ENCODE measurements at regions not wholly inside any gene's neighbourhood (a gene's known extent, or its start where the extent isn't known, plus 50 kb on each side); places are given as distances from the start of the nearest gene placed in this dataset.

- H4K20me1 ChIP-seq (ENCODE audit: insufficient read depth, poor library complexity, severe bottlenecking) = no peaks in the 10 kb centered on the region
- 85% methylated on average over 2 of the region's 2 CpGs for WGBS (ENCODE audit: low lambda C conversion rate, missing lambda C conversion rate)
- no peak overlapping the region for H3K4me2 ChIP-seq
- no peak for DNase-seq (ENCODE audit: low spot score)
- TF ChIP-seq EZH2phosphoT487 (IDR thresholded peaks at IDR 0.05; ENCODE audit: low read depth, severe bottlenecking, unreplicated experiment) = no peak
- no peak for TF ChIP-seq EZH2 (IDR thresholded peaks at IDR 0.05; ENCODE audit: borderline replicate concordance)
- TF ChIP-seq, protein P1, sequence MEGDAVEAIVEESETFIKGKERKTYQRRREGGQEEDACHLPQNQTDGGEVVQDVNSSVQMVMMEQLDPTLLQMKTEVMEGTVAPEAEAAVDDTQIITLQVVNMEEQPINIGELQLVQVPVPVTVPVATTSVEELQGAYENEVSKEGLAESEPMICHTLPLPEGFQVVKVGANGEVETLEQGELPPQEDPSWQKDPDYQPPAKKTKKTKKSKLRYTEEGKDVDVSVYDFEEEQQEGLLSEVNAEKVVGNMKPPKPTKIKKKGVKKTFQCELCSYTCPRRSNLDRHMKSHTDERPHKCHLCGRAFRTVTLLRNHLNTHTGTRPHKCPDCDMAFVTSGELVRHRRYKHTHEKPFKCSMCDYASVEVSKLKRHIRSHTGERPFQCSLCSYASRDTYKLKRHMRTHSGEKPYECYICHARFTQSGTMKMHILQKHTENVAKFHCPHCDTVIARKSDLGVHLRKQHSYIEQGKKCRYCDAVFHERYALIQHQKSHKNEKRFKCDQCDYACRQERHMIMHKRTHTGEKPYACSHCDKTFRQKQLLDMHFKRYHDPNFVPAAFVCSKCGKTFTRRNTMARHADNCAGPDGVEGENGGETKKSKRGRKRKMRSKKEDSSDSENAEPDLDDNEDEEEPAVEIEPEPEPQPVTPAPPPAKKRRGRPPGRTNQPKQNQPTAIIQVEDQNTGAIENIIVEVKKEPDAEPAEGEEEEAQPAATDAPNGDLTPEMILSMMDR (IDR thresholded peaks at IDR 0.05; ENCODE audit: poor library complexity) = no peak
- H3K4me3 ChIP-seq = no peak overlapping the region
- no peak overlapping the region for H2AFZ ChIP-seq
- no peaks in the 10 kb centered on the region for H3K27me3 ChIP-seq
- no peaks in the 10 kb centered on the region for H3K36me3 ChIP-seq (replicated peaks; ENCODE audit: insufficient read depth, low read depth)
- no peak overlapping the region for H3K27ac ChIP-seq
- H3K79me2 ChIP-seq = no peaks in the 10 kb centered on the region
- H3K9me3 ChIP-seq (ENCODE audit: low read depth) = no peaks in the 10 kb centered on the region
- no peaks in the 10 kb centered on the region for H3K9me2 ChIP-seq (replicated peaks; ENCODE audit: insufficient read depth)
- H3K4me1 ChIP-seq (ENCODE audit: insufficient read depth) = no peaks in the 10 kb centered on the region
Observed at GRCh38 chr11:15716550-15716949, 601.8 kb downstream of the INSC start.

GRCh38 chr11:15720460-15720859, 605.7 kb downstream of the INSC start:
- H3K79me2 ChIP-seq = no peaks in the 10 kb centered on the region
- no peaks in the 10 kb centered on the region for H3K4me1 ChIP-seq (ENCODE audit: insufficient read depth)
- DNase-seq (ENCODE audit: low spot score) = no peak
- H3K27ac ChIP-seq = no peak overlapping the region
- no peak overlapping the region for H2AFZ ChIP-seq
- no peak overlapping the region for H3K4me3 ChIP-seq
- no peaks in the 10 kb centered on the region for H3K27me3 ChIP-seq
- no peak for TF ChIP-seq EZH2phosphoT487 (IDR thresholded peaks at IDR 0.05; ENCODE audit: low read depth, severe bottlenecking, unreplicated experiment)
- TF ChIP-seq, protein P1 (IDR thresholded peaks at IDR 0.05; ENCODE audit: poor library complexity) = no peak
- no peak for TF ChIP-seq EZH2 (IDR thresholded peaks at IDR 0.05; ENCODE audit: borderline replicate concordance)
- 58% methylated on average over 5 of the region's 5 CpGs for WGBS (ENCODE audit: low lambda C conversion rate, missing lambda C conversion rate)
- no peak overlapping the region for H3K4me2 ChIP-seq
- H3K9me2 ChIP-seq (replicated peaks; ENCODE audit: insufficient read depth) = no peaks in the 10 kb centered on the region
- no peaks in the 10 kb centered on the region for H4K20me1 ChIP-seq (ENCODE audit: insufficient read depth, poor library complexity, severe bottlenecking)
- H3K9me3 ChIP-seq (ENCODE audit: low read depth) = no peaks in the 10 kb centered on the region
- H3K36me3 ChIP-seq (replicated peaks; ENCODE audit: insufficient read depth, low read depth) = no peaks in the 10 kb centered on the region

DNA sequence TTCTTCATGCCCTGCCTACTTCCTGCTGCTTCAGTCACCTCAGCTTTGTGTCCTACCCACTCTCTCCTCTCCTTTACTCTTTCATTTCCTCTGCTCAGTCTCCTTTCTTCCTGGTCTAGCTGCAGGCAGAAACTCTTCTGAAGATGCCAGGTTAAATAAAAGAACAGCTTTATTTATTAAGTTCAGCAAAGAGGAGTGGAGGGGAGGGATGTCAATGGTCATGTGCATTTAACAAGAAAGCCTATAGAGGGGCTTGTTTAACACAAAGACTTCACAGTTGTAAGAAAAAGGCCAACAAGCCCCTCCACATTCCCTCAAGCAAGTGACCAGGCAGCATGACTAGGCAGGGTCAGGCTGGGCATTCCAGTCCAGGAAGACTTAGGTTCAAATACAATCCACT, 609.2 kb downstream of the INSC start:
- DNase-seq (ENCODE audit: low spot score) = no peak
- Histone ChIP-seq H2AFZ (no peak overlapping the region), H3K27ac (no peak overlapping the region), H3K36me3 (replicated peaks; ENCODE audit: insufficient read depth, low read depth) (no peaks in the 10 kb centered on the region), H3K9me3 (ENCODE audit: low read depth) (no peaks in the 10 kb centered on the region), H3K4me1 (ENCODE audit: insufficient read depth) (peaks cover 3% of the 10 kb centered on the region), H3K79me2 (no peaks in the 10 kb centered on the region), H4K20me1 (ENCODE audit: insufficient read depth, poor library complexity, severe bottlenecking) (no peaks in the 10 kb centered on the region), H3K4me3 (no peak overlapping the region), H3K27me3 (no peaks in the 10 kb centered on the region), H3K4me2 (no peak overlapping the region), H3K9me2 (replicated peaks; ENCODE audit: insufficient read depth) (no peaks in the 10 kb centered on the region)
- TF ChIP-seq EZH2 (IDR thresholded peaks at IDR 0.05; ENCODE audit: borderline replicate concordance) (no peak), EZH2phosphoT487 (IDR thresholded peaks at IDR 0.05; ENCODE audit: low read depth, severe bottlenecking, unreplicated experiment) (no peak)
- TF ChIP-seq, protein P1 (IDR thresholded peaks at IDR 0.05; ENCODE audit: poor library complexity) = no peak

DNA sequence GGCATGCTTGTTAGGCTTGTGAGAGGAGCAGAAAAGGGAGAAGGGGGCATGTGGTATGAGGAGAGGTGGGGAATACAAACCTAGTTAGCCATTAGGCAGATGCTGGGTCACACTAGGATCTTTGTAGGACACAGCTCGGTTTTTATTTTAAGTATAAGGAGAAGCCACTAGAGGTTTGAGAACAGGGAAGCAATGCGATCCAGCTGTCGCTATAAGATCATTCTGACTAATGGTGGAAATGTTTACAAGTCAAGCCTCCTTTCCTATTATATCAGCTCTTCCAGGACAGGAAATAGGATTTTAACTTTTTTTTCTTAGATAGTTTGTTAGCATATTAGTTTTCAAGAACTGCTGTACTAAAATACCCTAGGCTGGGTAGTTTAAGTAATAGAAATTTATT, 609.9 kb downstream of the INSC start:
- DNase-seq (ENCODE audit: low spot score) = no peak
- Histone ChIP-seq H2AFZ (no peak overlapping the region), H3K9me3 (ENCODE audit: low read depth) (no peaks in the 10 kb centered on the region), H3K4me1 (ENCODE audit: insufficient read depth) (peaks cover 3% of the 10 kb centered on the region), H3K27ac (no peak overlapping the region), H3K36me3 (replicated peaks; ENCODE audit: insufficient read depth, low read depth) (no peaks in the 10 kb centered on the region), H3K4me3 (no peak overlapping the region), H3K4me2 (no peak overlapping the region), H3K79me2 (no peaks in the 10 kb centered on the region), H4K20me1 (ENCODE audit: insufficient read depth, poor library complexity, severe bottlenecking) (no peaks in the 10 kb centered on the region), H3K9me2 (replicated peaks; ENCODE audit: insufficient read depth) (no peaks in the 10 kb centered on the region), H3K27me3 (no peaks in the 10 kb centered on the region)
- TF ChIP-seq EZH2 (IDR thresholded peaks at IDR 0.05; ENCODE audit: borderline replicate concordance) (no peak), EZH2phosphoT487 (IDR thresholded peaks at IDR 0.05; ENCODE audit: low read depth, severe bottlenecking, unreplicated experiment) (no peak)
- TF ChIP-seq, protein P1 (IDR thresholded peaks at IDR 0.05; ENCODE audit: poor library complexity) = no peak
- WGBS (ENCODE audit: low lambda C conversion rate, missing lambda C conversion rate) = 76% methylated on average over 3 of the region's 3 CpGs
